OCI-LY3 (cell line): ENCODE measurements at regions not wholly inside any gene's neighbourhood (a gene's known extent, or its start where the extent isn't known, plus 50 kb on each side); places are given as distances from the start of the nearest gene placed in this dataset.

Experiments
- H2AFZ ChIP-seq: fragments of 200-600, 300-600 bp; shearing (Covaris generic); 2 replicates; pipeline ENCODE4 v1.6.0; 2014; ENCODE audit warnings: antibody characterized with exemption, low read depth, low read length
- H3K27ac ChIP-seq: fragments of 200-600, 300-600 bp; sonication (generic); 2 replicates; pipeline ENCODE4 v1.5.1; 2014; ENCODE audit warnings: mild to moderate bottlenecking, low read length, moderate library complexity, mixed read lengths
- H3K27me3 ChIP-seq: fragments of 200-600, 300-600 bp; sonication (generic); 2 replicates; pipeline ENCODE4 v1.6.1; 2014; ENCODE audit warnings: low read depth, low read length, mixed read lengths
- H3K36me3 ChIP-seq: fragments of 200-600, 300-600 bp; sonication (generic); replicated peaks from 2 replicates; pipeline ENCODE3; 2014; ENCODE audit warnings: low read depth, low read length, mixed read lengths
- H3K4me1 ChIP-seq: fragments of 300-600, 200-600 bp; sonication (generic); 2 replicates; pipeline ENCODE4 v1.6.1; 2014; ENCODE audit warnings: low read length, mixed read lengths
- H3K4me2 ChIP-seq: fragments of 200-600, 300-600 bp; sonication (generic); 2 replicates; pipeline ENCODE4 v1.6.1; 2014; ENCODE audit warnings: low read length, mixed read lengths
- H3K4me3 ChIP-seq: fragments of 300-600, 200-600 bp; sonication (generic); 2 replicates; pipeline ENCODE4 v1.5.1; 2014; ENCODE audit warnings: antibody characterized with exemption, mild to moderate bottlenecking, low read length, moderate library complexity
- H3K79me2 ChIP-seq: fragments of 300-600, 200-600 bp; shearing (Covaris generic); 2 replicates; pipeline ENCODE4 v1.6.1; 2014; ENCODE audit warnings: mild to moderate bottlenecking, low read length, mixed read lengths
- H3K9ac ChIP-seq: fragments of 300-600, 200-600 bp; shearing (Covaris generic); 2 replicates; pipeline ENCODE4 v1.6.0; 2014; ENCODE audit warnings: mild to moderate bottlenecking, low read length, moderate library complexity
- H3K9me3 ChIP-seq: fragments of 200-600, 300-600 bp; shearing (Covaris generic); 2 replicates; pipeline ENCODE4 v1.6.1; 2014; ENCODE audit warnings: low read length, mixed read lengths; ENCODE audit not compliant: insufficient read depth
- H4K20me1 ChIP-seq: fragments of 200-600, 300-600 bp; sonication (generic); 2 replicates; pipeline ENCODE4 v1.6.1; 2016; ENCODE audit warnings: low read length, mixed read lengths; ENCODE audit not compliant: insufficient read depth
- EZH2phosphoT487 ChIP-seq: fragments of 200-600 bp; shearing (Covaris generic); IDR thresholded peaks from 2 replicates; pipeline ENCODE4 v1.6.1; 2018; ENCODE audit warnings: antibody characterized with exemption, mixed run types, low read depth
- TF ChIP-seq, protein P1 (sequence below): fragments of 200-600, 300-600 bp; sonication (generic); IDR thresholded peaks from 2 replicates; pipeline ENCODE4 v1.5.1; 2014; ENCODE audit warnings: antibody characterized with exemption, low read length, low read depth

- no peaks in the 10 kb centered on the region for H3K4me1 ChIP-seq
- no peak overlapping the region for H3K4me3 ChIP-seq
- TF ChIP-seq, protein P1, sequence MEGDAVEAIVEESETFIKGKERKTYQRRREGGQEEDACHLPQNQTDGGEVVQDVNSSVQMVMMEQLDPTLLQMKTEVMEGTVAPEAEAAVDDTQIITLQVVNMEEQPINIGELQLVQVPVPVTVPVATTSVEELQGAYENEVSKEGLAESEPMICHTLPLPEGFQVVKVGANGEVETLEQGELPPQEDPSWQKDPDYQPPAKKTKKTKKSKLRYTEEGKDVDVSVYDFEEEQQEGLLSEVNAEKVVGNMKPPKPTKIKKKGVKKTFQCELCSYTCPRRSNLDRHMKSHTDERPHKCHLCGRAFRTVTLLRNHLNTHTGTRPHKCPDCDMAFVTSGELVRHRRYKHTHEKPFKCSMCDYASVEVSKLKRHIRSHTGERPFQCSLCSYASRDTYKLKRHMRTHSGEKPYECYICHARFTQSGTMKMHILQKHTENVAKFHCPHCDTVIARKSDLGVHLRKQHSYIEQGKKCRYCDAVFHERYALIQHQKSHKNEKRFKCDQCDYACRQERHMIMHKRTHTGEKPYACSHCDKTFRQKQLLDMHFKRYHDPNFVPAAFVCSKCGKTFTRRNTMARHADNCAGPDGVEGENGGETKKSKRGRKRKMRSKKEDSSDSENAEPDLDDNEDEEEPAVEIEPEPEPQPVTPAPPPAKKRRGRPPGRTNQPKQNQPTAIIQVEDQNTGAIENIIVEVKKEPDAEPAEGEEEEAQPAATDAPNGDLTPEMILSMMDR: no peak
- no peak for TF ChIP-seq EZH2phosphoT487
- no peaks in the 10 kb centered on the region for H3K9me3 ChIP-seq
- no peaks in the 10 kb centered on the region for H4K20me1 ChIP-seq
- no peak overlapping the region for H3K4me2 ChIP-seq
- no peaks in the 10 kb centered on the region for H3K36me3 ChIP-seq
- H2AFZ ChIP-seq: no peak overlapping the region
- H3K79me2 ChIP-seq: no peaks in the 10 kb centered on the region
- no peaks in the 10 kb centered on the region for H3K27me3 ChIP-seq
- no peak overlapping the region for H3K27ac ChIP-seq
- H3K9ac ChIP-seq: no peak overlapping the region
These were observed 80.5 kb downstream of the DNAAF9 start for GRCh38 chr20:3326779-3327521.

- no peaks in the 10 kb centered on the region for H3K27me3 ChIP-seq
- H3K4me3 ChIP-seq: no peak overlapping the region
- TF ChIP-seq, protein P1: no peak
- no peak for TF ChIP-seq EZH2phosphoT487
- H3K4me2 ChIP-seq: no peak overlapping the region
- no peaks in the 10 kb centered on the region for H3K36me3 ChIP-seq
- H4K20me1 ChIP-seq: no peaks in the 10 kb centered on the region
- no peaks in the 10 kb centered on the region for H3K79me2 ChIP-seq
- no peak overlapping the region for H2AFZ ChIP-seq
- H3K27ac ChIP-seq: no peak overlapping the region
- H3K9me3 ChIP-seq: no peaks in the 10 kb centered on the region
- no peak overlapping the region for H3K9ac ChIP-seq
- H3K4me1 ChIP-seq: no peaks in the 10 kb centered on the region
These were observed 81.6 kb downstream of the DNAAF9 start for GRCh38 chr20:3325864-3326263.

DNA sequence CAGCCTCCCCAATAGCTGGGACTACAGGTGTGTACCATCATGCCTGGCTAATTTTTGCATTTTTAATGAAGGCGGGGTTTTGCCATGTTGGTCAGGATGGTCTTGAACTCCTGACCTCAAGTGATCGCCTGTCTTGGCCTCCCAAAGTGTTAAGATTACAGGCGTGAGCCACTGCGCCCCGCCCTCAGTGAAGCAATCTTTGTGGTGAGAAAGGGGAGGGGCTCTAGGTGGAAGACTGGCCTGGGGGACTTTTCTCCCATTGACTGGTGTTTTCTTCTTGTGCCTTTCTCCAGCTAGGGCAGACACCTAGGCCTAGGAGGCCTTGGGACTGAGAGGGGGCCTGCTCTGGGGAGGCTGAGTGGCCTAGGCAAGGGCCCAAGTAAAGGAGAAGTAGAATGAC lies 84.1 kb downstream of the DNAAF9 start:
- Histone ChIP-seq H3K79me2 (no peaks in the 10 kb centered on the region), H3K4me3 (no peak overlapping the region), H3K9ac (no peak overlapping the region), H3K9me3 (no peaks in the 10 kb centered on the region), H3K27me3 (no peaks in the 10 kb centered on the region), H3K27ac (no peak overlapping the region), H2AFZ (no peak overlapping the region), H3K36me3 (no peaks in the 10 kb centered on the region), H3K4me2 (no peak overlapping the region), H4K20me1 (no peaks in the 10 kb centered on the region), H3K4me1 (no peaks in the 10 kb centered on the region)
- TF ChIP-seq, protein P1: no peak
- TF ChIP-seq EZH2phosphoT487: no peak

DNA sequence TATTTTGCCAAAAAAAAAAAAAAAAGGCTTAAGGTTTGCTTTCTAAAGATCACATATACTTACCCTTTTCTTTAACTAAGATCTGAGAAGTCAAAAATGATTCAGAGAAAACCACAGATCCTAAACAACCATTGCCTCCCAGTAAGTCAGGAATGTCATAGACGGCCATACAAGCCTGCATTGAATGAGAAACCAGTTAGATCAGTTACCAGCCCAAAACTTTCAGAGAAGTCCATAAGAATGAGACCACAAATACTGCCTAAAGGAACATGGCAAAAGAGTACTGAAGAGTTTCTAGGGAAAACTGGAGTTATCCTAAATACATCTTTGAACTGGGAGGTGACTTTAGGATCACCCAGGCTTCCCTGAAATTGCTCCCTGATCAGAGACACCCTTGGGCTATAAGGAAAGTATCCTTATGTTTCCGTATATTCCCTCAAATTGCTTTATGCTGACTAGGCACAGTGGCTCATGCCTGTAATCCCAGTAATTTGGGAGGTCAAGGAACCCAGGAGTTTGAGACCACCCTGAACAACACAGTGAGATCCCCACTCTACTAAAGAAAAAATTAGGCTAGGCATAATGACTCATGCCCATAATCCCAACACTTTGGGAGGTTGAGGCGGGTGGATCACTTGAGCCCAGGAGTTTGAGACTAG lies 79.4 kb upstream of the SLC4A11 start:
- TF ChIP-seq, protein P1: no peak
- TF ChIP-seq EZH2phosphoT487: no peak

More for the DNA sequence above, 79.4 kb upstream of the SLC4A11 start:
- no peak overlapping the region for H3K4me2 ChIP-seq
- no peak overlapping the region for H3K9ac ChIP-seq
- H3K36me3 ChIP-seq: no peaks in the 10 kb centered on the region
- no peaks in the 10 kb centered on the region for H3K27me3 ChIP-seq
- no peaks in the 10 kb centered on the region for H3K4me1 ChIP-seq
- no peak overlapping the region for H2AFZ ChIP-seq
- no peaks in the 10 kb centered on the region for H4K20me1 ChIP-seq
- H3K9me3 ChIP-seq: no peaks in the 10 kb centered on the region
- no peak overlapping the region for H3K27ac ChIP-seq
- H3K4me3 ChIP-seq: no peak overlapping the region
- H3K79me2 ChIP-seq: no peaks in the 10 kb centered on the region
